ENCODE measurements at regions not wholly inside any gene's neighbourhood (a gene's known extent, or its start where the extent isn't known, plus 50 kb on each side); places are given as distances from the start of the nearest gene placed in this dataset.

DNA sequence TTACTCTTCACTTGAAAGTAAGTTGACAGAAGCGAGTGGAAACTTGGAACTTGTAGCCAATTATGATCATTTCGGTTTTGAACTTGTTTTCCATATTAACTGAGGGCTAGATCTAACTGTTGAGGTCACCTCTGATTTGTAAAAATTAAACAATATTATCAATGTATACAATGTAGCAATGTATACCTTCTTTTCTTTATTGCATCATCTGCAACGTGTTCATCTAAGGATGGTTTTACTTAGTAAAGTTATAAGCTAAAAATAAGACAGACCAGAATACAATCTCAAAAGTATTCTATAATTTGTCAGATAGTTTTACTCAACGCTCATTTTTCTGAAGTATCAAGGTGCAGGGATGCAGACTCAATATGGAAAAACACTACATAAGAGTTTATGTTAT, 435.0 kb upstream of the TNP1 start:
- no peak for TF ChIP-seq CTCF (IDR thresholded peaks at IDR 0.05)
- Mint-ChIP-seq H3K27ac (no peak overlapping the region), H3K36me3 (ENCODE audit: low read depth) (peaks cover 12% of the 10 kb centered on the region), H3K27me3 (ENCODE audit: insufficient read depth) (no peaks in the 10 kb centered on the region; the same call in 1 of the 2 replicates), H3K9me3 (peaks cover 18% of the 10 kb centered on the region), H3K4me1 (ENCODE audit: low read depth) (peaks cover 32% of the 10 kb centered on the region), H3K4me3 (no peak overlapping the region)
- no peak for DNase-seq

DNA sequence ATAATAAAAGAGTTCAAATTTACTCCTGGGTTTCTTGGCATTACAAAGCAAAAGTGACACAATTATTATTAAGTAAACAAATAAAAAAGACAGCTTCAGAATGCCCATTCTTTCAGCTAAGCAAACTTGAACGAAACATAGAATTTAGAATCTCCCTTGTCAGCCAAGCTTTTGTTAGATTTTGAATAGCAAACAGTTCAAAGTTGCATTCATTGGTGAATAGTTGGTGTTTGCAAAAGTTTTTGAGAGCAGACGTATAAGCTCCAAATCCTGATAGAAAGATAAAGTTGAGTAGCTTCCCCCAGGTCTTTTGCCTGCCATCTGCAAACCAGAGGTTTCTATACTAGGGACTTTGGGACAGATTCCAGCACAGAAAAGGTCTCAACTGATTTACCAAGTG, 434.3 kb upstream of the TNP1 start:
- H3K9me3 Mint-ChIP-seq = peaks cover 18% of the 10 kb centered on the region
- no peaks in the 10 kb centered on the region; the same call in 1 of the 2 replicates for H3K27me3 Mint-ChIP-seq (ENCODE audit: insufficient read depth)
- no peak overlapping the region for H3K4me3 Mint-ChIP-seq
- no peak for TF ChIP-seq CTCF (IDR thresholded peaks at IDR 0.05)
- no peak for DNase-seq
- H3K27ac Mint-ChIP-seq = no peak overlapping the region
- H3K4me1 Mint-ChIP-seq (ENCODE audit: low read depth) = peaks cover 32% of the 10 kb centered on the region
- peaks cover 12% of the 10 kb centered on the region for H3K36me3 Mint-ChIP-seq (ENCODE audit: low read depth)

DNA sequence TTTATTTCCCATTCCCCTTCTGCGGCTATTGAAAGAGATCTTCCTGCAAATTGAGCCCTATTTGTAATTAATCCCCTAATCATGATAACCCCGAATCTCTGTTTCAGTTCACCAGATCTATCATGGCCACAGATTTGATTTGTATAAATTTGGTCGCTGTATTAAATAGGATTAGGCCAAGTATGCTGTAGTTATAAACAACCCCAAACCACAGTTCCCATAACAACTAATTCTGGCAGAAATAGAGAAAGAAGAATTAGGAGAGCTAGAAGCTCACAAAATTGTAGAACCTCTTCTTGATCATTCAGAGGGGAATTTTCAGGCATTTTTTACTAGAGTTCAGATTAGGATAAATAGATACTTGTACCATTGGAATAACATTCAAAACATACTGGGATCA, 433.7 kb upstream of the TNP1 start:
- no peak for TF ChIP-seq CTCF (IDR thresholded peaks at IDR 0.05)
- no peaks in the 10 kb centered on the region; the same call in 1 of the 2 replicates for H3K27me3 Mint-ChIP-seq (ENCODE audit: insufficient read depth)
- H3K4me3 Mint-ChIP-seq = no peak overlapping the region
- H3K4me1 Mint-ChIP-seq (ENCODE audit: low read depth) = peaks cover 34% of the 10 kb centered on the region
- peaks cover 18% of the 10 kb centered on the region for H3K9me3 Mint-ChIP-seq
- no peak overlapping the region for H3K27ac Mint-ChIP-seq
- H3K36me3 Mint-ChIP-seq (ENCODE audit: low read depth) = peaks cover 12% of the 10 kb centered on the region
- DNase-seq = no peak

GRCh38 chr2:217293046-217293445, 433.2 kb upstream of the TNP1 start:
- H3K4me1 Mint-ChIP-seq (ENCODE audit: low read depth) = peaks cover 35% of the 10 kb centered on the region
- no peak overlapping the region for H3K27ac Mint-ChIP-seq
- peaks cover 18% of the 10 kb centered on the region for H3K9me3 Mint-ChIP-seq
- H3K4me3 Mint-ChIP-seq = no peak overlapping the region
- DNase-seq = no peak
- no peak for TF ChIP-seq CTCF (IDR thresholded peaks at IDR 0.05)
- no peaks in the 10 kb centered on the region; the same call in 1 of the 2 replicates for H3K27me3 Mint-ChIP-seq (ENCODE audit: insufficient read depth)
- H3K36me3 Mint-ChIP-seq (ENCODE audit: low read depth) = peaks cover 12% of the 10 kb centered on the region

GRCh38 chr2:217291259-217291658, 431.4 kb upstream of the TNP1 start:
- no peak for DNase-seq
- peaks cover 9% of the 10 kb centered on the region; the same call in 1 of the 2 replicates for H3K36me3 Mint-ChIP-seq (ENCODE audit: low read depth)
- H3K4me3 Mint-ChIP-seq = no peak overlapping the region
- peaks cover 6% of the 10 kb centered on the region; the same call in 1 of the 2 replicates for H3K9me3 Mint-ChIP-seq
- peaks cover 53% of the 10 kb centered on the region for H3K4me1 Mint-ChIP-seq (ENCODE audit: low read depth)
- no peak overlapping the region for H3K27ac Mint-ChIP-seq
- TF ChIP-seq CTCF (IDR thresholded peaks at IDR 0.05) = no peak
- H3K27me3 Mint-ChIP-seq (ENCODE audit: insufficient read depth) = no peaks in the 10 kb centered on the region; the same call in 1 of the 2 replicates

DNA sequence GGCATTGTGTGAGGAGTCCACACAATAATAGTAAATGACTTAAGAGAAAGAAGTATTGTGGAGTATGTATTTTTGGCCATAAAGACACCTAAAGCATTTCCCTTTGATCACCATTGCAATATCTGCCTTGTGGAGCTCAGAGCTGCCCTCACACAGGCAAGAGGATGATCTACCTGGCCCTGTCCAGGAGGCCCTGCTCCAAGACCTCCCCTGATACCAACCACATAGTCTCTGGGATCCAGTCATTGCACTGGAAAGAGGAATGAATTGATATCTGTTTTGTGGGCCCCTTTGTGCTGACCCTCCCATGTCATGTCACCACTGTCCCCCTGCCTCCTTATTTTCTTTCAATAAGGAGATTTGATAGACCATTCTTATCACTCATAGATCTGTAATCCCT, 430.6 kb upstream of the TNP1 start:
- H3K9me3 Mint-ChIP-seq = no peaks in the 10 kb centered on the region
- H3K4me1 Mint-ChIP-seq (ENCODE audit: low read depth) = peaks cover 58% of the 10 kb centered on the region
- H3K27ac Mint-ChIP-seq = no peak overlapping the region
- TF ChIP-seq CTCF (IDR thresholded peaks at IDR 0.05) = no peak
- H3K4me3 Mint-ChIP-seq = no peak overlapping the region
- DNase-seq = no peak
- no peaks in the 10 kb centered on the region; the same call in 1 of the 2 replicates for H3K27me3 Mint-ChIP-seq (ENCODE audit: insufficient read depth)
- peaks cover 9% of the 10 kb centered on the region; the same call in 1 of the 2 replicates for H3K36me3 Mint-ChIP-seq (ENCODE audit: low read depth)

Data from HFFc6 (cell line).